SK-N-SH treated with all-trans-retinoic acid at 6 μM for 48 hours (cell line): ENCODE measurements at regions not wholly inside any gene's neighbourhood (a gene's known extent, or its start where the extent isn't known, plus 50 kb on each side); places are given as distances from the start of the nearest gene placed in this dataset.

Experiments used
- ARNTL ChIP-seq: fragments of 450-650 bp; formaldehyde crosslinking; IDR thresholded peaks from 2 replicates; pipeline ENCODE4 v1.5.0; 2020; ENCODE audit warnings: low read depth, mild to moderate bottlenecking, moderate library complexity, borderline replicate concordance
- CSDC2 ChIP-seq: fragments of 250-450 bp; sonication (Bioruptor Pico); IDR thresholded peaks from 2 replicates; pipeline ENCODE4 v1.5.0; 2020; ENCODE audit warnings: mild to moderate bottlenecking, moderate library complexity
- ESRRG ChIP-seq: fragments of 250-450 bp; sonication (Bioruptor Pico); IDR thresholded peaks from 2 replicates; pipeline ENCODE4 v1.6.1; 2021; ENCODE audit warnings: mild to moderate bottlenecking
- ISL1 ChIP-seq: fragments of 250-450 bp; sonication (Bioruptor Pico); IDR thresholded peaks from 2 replicates; pipeline ENCODE4 v2.1.2; 2022; ENCODE audit warnings: mild to moderate bottlenecking, moderate library complexity
- SNAI2 ChIP-seq: fragments of 250-450 bp; sonication (Bioruptor Pico); IDR thresholded peaks from 2 replicates; pipeline ENCODE4 v1.5.0; 2020; ENCODE audit warnings: mild to moderate bottlenecking, moderate library complexity
- TCF4 ChIP-seq: fragments of 250-450 bp; sonication (Bioruptor Pico); IDR thresholded peaks from 2 replicates; pipeline ENCODE4 v1.8.0; 2021; ENCODE audit warnings: mild to moderate bottlenecking, moderate library complexity, borderline replicate concordance
- ZC3H10 ChIP-seq: fragments of 250-450 bp; sonication (Bioruptor Pico); IDR thresholded peaks from 2 replicates; pipeline ENCODE4 v1.5.1; 2021; ENCODE audit warnings: mild to moderate bottlenecking, moderate library complexity
- ZFP30 ChIP-seq: fragments of 450-650 bp; formaldehyde crosslinking; IDR thresholded peaks from 2 replicates; pipeline ENCODE4 v1.5.0; 2022; ENCODE audit warnings: mild to moderate bottlenecking, moderate library complexity
- ZNF565 ChIP-seq: fragments of 450-650 bp; formaldehyde crosslinking; conservative IDR thresholded peaks from 2 replicates; pipeline ENCODE4 v1.5.0; 2020; ENCODE audit warnings: low read depth, mild to moderate bottlenecking, moderate library complexity
- TF ChIP-seq, protein P1 (sequence below): fragments of 250-450 bp; sonication (Bioruptor Pico); IDR thresholded peaks from 2 replicates; pipeline ENCODE4 v1.5.1; 2021; ENCODE audit warnings: mild to moderate bottlenecking, moderate library complexity
- TF ChIP-seq, protein P2 (sequence below): fragments of 250-450 bp; sonication (Bioruptor Pico); IDR thresholded peaks from 2 replicates; pipeline ENCODE4 v1.5.0; 2020; ENCODE audit warnings: mild to moderate bottlenecking, moderate library complexity
- TF ChIP-seq, protein P3 (sequence below): fragments of 250-450 bp; sonication (Bioruptor Pico); IDR thresholded peaks from 2 replicates; pipeline ENCODE4 v1.5.1; 2020; ENCODE audit warnings: low read depth, mild to moderate bottlenecking, moderate library complexity

DNA sequence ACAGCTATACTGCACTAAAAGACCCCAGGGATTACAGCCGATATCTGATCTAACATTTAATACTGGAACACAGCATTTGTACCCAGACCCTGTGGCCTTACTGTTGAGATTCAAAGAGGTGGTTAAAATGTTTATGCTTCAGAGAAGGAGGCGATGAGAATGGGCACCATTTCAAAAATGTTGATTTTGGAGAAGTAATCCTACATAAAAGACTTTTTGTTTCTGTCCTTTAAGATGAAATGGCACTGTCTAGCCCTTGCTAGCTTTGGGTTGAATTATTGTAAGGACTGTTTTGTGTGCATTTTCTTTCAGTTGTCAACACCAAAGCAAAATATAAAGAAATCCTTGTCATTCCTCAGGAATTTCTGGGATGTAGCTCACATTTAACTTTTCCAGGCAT, 288.5 kb upstream of the ANKH start:
- no peak for TF ChIP-seq ZC3H10 (CRISPR knock-in tag)
- no peak for TF ChIP-seq SNAI2 (CRISPR knock-in tag)
- TF ChIP-seq ISL1 (CRISPR knock-in tag), result no peak
- TF ChIP-seq, protein P1, sequence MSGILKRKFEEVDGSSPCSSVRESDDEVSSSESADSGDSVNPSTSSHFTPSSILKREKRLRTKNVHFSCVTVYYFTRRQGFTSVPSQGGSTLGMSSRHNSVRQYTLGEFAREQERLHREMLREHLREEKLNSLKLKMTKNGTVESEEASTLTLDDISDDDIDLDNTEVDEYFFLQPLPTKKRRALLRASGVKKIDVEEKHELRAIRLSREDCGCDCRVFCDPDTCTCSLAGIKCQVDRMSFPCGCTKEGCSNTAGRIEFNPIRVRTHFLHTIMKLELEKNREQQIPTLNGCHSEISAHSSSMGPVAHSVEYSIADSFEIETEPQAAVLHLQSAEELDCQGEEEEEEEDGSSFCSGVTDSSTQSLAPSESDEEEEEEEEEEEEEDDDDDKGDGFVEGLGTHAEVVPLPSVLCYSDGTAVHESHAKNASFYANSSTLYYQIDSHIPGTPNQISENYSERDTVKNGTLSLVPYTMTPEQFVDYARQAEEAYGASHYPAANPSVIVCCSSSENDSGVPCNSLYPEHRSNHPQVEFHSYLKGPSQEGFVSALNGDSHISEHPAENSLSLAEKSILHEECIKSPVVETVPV (CRISPR knock-in tag), result no peak
- TF ChIP-seq ARNTL, result no peak
- TF ChIP-seq ZFP30, result no peak
- no peak for TF ChIP-seq ESRRG (CRISPR knock-in tag)
- TF ChIP-seq, protein P2, sequence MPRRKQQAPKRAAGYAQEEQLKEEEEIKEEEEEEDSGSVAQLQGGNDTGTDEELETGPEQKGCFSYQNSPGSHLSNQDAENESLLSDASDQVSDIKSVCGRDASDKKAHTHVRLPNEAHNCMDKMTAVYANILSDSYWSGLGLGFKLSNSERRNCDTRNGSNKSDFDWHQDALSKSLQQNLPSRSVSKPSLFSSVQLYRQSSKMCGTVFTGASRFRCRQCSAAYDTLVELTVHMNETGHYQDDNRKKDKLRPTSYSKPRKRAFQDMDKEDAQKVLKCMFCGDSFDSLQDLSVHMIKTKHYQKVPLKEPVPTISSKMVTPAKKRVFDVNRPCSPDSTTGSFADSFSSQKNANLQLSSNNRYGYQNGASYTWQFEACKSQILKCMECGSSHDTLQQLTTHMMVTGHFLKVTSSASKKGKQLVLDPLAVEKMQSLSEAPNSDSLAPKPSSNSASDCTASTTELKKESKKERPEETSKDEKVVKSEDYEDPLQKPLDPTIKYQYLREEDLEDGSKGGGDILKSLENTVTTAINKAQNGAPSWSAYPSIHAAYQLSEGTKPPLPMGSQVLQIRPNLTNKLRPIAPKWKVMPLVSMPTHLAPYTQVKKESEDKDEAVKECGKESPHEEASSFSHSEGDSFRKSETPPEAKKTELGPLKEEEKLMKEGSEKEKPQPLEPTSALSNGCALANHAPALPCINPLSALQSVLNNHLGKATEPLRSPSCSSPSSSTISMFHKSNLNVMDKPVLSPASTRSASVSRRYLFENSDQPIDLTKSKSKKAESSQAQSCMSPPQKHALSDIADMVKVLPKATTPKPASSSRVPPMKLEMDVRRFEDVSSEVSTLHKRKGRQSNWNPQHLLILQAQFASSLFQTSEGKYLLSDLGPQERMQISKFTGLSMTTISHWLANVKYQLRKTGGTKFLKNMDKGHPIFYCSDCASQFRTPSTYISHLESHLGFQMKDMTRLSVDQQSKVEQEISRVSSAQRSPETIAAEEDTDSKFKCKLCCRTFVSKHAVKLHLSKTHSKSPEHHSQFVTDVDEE (CRISPR knock-in tag), result no peak
- no peak for TF ChIP-seq TCF4 (CRISPR knock-in tag)
- TF ChIP-seq, protein P3, sequence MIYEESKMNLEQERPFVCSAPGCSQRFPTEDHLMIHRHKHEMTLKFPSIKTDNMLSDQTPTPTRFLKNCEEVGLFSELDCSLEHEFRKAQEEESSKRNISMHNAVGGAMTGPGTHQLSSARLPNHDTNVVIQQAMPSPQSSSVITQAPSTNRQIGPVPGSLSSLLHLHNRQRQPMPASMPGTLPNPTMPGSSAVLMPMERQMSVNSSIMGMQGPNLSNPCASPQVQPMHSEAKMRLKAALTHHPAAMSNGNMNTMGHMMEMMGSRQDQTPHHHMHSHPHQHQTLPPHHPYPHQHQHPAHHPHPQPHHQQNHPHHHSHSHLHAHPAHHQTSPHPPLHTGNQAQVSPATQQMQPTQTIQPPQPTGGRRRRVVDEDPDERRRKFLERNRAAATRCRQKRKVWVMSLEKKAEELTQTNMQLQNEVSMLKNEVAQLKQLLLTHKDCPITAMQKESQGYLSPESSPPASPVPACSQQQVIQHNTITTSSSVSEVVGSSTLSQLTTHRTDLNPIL (CRISPR knock-in tag), result no peak
- no peak for TF ChIP-seq CSDC2 (CRISPR knock-in tag)
- no peak for TF ChIP-seq ZNF565 (CRISPR knock-in tag)
